BE2C (cell line): ENCODE measurements at regions not wholly inside any gene's neighbourhood (a gene's known extent, or its start where the extent isn't known, plus 50 kb on each side); places are given as distances from the start of the nearest gene placed in this dataset.

Experiments used
- DNase-seq: peaks from one replicate; pipeline ENCODE4 v3.0.0-alpha.2; 2020
- H3K27me3 ChIP-seq: fragments of 250-450 bp; sonication (Bioruptor Pico); 2 replicates; pipeline ENCODE4 v1.5.1; 2020; ENCODE audit warnings: mild to moderate bottlenecking
- H3K36me3 ChIP-seq: fragments of 250-450 bp; sonication (Bioruptor Pico); 2 replicates; pipeline ENCODE4 v1.5.1; 2020; ENCODE audit warnings: mild to moderate bottlenecking
- H3K4me1 ChIP-seq: fragments of 250-450 bp; sonication (Bioruptor Pico); 2 replicates; pipeline ENCODE4 v1.5.1; 2020
- H3K4me3 ChIP-seq: 2 replicates; pipeline ENCODE4 v1.5.1; 2011; ENCODE audit warnings: low read depth, low read length
- H3K9me3 ChIP-seq: fragments of 250-450 bp; sonication (Bioruptor Pico); 2 replicates; pipeline ENCODE4 v1.5.1; 2020
- CTCF ChIP-seq: IDR thresholded peaks from 2 replicates; pipeline ENCODE4 v1.5.1; 2012; ENCODE audit warnings: mild to moderate bottlenecking, low read depth, low read length

- Histone ChIP-seq H3K4me3 (no peak overlapping the region), H3K36me3 (no peaks in the 10 kb centered on the region), H3K9me3 (no peaks in the 10 kb centered on the region), H3K4me1 (no peaks in the 10 kb centered on the region), H3K27me3 (no peaks in the 10 kb centered on the region; the same call in 1 of the 2 replicates)
- TF ChIP-seq CTCF = no peak
- no peak for DNase-seq
Observed at GRCh38 chr5:62068554-62068953, 237.5 kb upstream of the KIF2A start.

- no peak for TF ChIP-seq CTCF
- DNase-seq = no peak
- no peaks in the 10 kb centered on the region for H3K27me3 ChIP-seq
- no peaks in the 10 kb centered on the region for H3K4me1 ChIP-seq
- H3K4me3 ChIP-seq = no peak overlapping the region
- no peaks in the 10 kb centered on the region for H3K36me3 ChIP-seq
- H3K9me3 ChIP-seq = no peaks in the 10 kb centered on the region
Observed at GRCh38 chr5:62077387-62077786, 228.6 kb upstream of the KIF2A start.

GRCh38 chr5:62077823-62078550, 228.0 kb upstream of the KIF2A start:
- H3K4me1 ChIP-seq = no peaks in the 10 kb centered on the region
- no peaks in the 10 kb centered on the region for H3K36me3 ChIP-seq
- no peaks in the 10 kb centered on the region for H3K9me3 ChIP-seq
- H3K27me3 ChIP-seq = no peaks in the 10 kb centered on the region
- no peak for DNase-seq
- TF ChIP-seq CTCF = no peak
- no peak overlapping the region for H3K4me3 ChIP-seq

- no peaks in the 10 kb centered on the region for H3K36me3 ChIP-seq
- H3K4me1 ChIP-seq = no peaks in the 10 kb centered on the region
- no peaks in the 10 kb centered on the region for H3K27me3 ChIP-seq
- H3K9me3 ChIP-seq = no peaks in the 10 kb centered on the region
- no peak for DNase-seq
- no peak for TF ChIP-seq CTCF
- no peak overlapping the region for H3K4me3 ChIP-seq
Observed at GRCh38 chr5:62082370-62082801, 223.6 kb upstream of the KIF2A start.

GRCh38 chr5:62083247-62083646, 222.8 kb upstream of the KIF2A start:
- DNase-seq = no peak
- Histone ChIP-seq H3K27me3 (0 out of 2 replicates have a peak, but pooled peaks cover 3% of the 10 kb centered on the region), H3K4me3 (no peak overlapping the region), H3K36me3 (no peaks in the 10 kb centered on the region), H3K9me3 (no peaks in the 10 kb centered on the region), H3K4me1 (no peaks in the 10 kb centered on the region)
- no peak for TF ChIP-seq CTCF

GRCh38 chr5:62083661-62084060, 222.3 kb upstream of the KIF2A start:
- DNase-seq = no peak
- Histone ChIP-seq H3K4me1 (no peaks in the 10 kb centered on the region), H3K4me3 (no peak overlapping the region), H3K36me3 (no peaks in the 10 kb centered on the region), H3K9me3 (no peaks in the 10 kb centered on the region), H3K27me3 (0 out of 2 replicates have a peak, but pooled peaks cover 3% of the 10 kb centered on the region)
- no peak for TF ChIP-seq CTCF
